HepG2 (cell line): ENCODE measurements at regions not wholly inside any gene's neighbourhood (a gene's known extent, or its start where the extent isn't known, plus 50 kb on each side); places are given as distances from the start of the nearest gene placed in this dataset.
"Not testable (repeated sequence)": the region's sequence is repeated elsewhere in the genome, so short reads cannot be mapped to it uniquely, and the experiment has no call there.

Source experiments
- ARHGAP35 ChIP-seq: sonication (generic); formaldehyde crosslinking; IDR thresholded peaks from 2 replicates; pipeline ENCODE4 v1.9.0; 2022; ENCODE audit warnings: mild to moderate bottlenecking, inconsistent platforms, moderate library complexity, missing genetic modification reagents, borderline replicate concordance
- CTCF ChIP-seq: sonication (generic); formaldehyde crosslinking; IDR thresholded peaks from 2 replicates; pipeline ENCODE4 v1.5.0; 2020; ENCODE audit warnings: mild to moderate bottlenecking, missing genetic modification reagents, moderate library complexity
- FOSL1 ChIP-seq: sonication (generic); formaldehyde crosslinking; IDR thresholded peaks from 2 replicates; pipeline ENCODE4 v1.9.0; 2021; ENCODE audit warnings: missing genetic modification reagents, borderline replicate concordance
- MYC ChIP-seq: sonication (generic); formaldehyde crosslinking; IDR thresholded peaks from 2 replicates; pipeline ENCODE4 v1.9.0; 2021; ENCODE audit warnings: missing genetic modification reagents, borderline replicate concordance
- POLR2A ChIP-seq, 2 experiments: IDR thresholded peaks; 2 replicates each; pipeline ENCODE4 v1.6.1; 2011; ENCODE audit warnings: low read depth in 2 of 2, low read length in 2 of 2, mild to moderate bottlenecking in 1 of 2, moderate library complexity in 1 of 2; ENCODE audit not compliant: insufficient read depth in 1 of 2
- PRDM10 ChIP-seq: sonication (generic); formaldehyde crosslinking; IDR thresholded peaks from 2 replicates; pipeline ENCODE4 v1.4.0; 2020; ENCODE audit warnings: low read depth, missing genetic modification reagents
- PRMT3 ChIP-seq: sonication (generic); formaldehyde crosslinking; IDR thresholded peaks from 2 replicates; pipeline ENCODE4 v1.8.1; 2022; ENCODE audit warnings: low read depth, mild to moderate bottlenecking, moderate library complexity, missing genetic modification reagents, borderline replicate concordance
- RAD21 ChIP-seq: fragments of 450-650 bp; formaldehyde crosslinking; IDR thresholded peaks from 2 replicates; pipeline ENCODE4 v1.5.0; 2020; ENCODE audit warnings: mild to moderate bottlenecking
- RFXAP ChIP-seq: sonication (generic); formaldehyde crosslinking; IDR thresholded peaks from 2 replicates; pipeline ENCODE4 v1.4.0; 2020; ENCODE audit warnings: missing genetic modification reagents, borderline replicate concordance
- YY1 ChIP-seq: IDR thresholded peaks from 2 replicates; pipeline ENCODE4 v1.6.1; 2011; ENCODE audit warnings: low read length, low read depth, moderate library complexity, mild to moderate bottlenecking; ENCODE audit not compliant: insufficient read depth, insufficient replicate concordance
- ZC3H4 ChIP-seq: sonication (generic); formaldehyde crosslinking; IDR thresholded peaks from 2 replicates; pipeline ENCODE4 v1.4.0; 2020; ENCODE audit warnings: missing genetic modification reagents, borderline replicate concordance
- ZFP36 ChIP-seq: fragments of 150-350 bp; IDR thresholded peaks from 2 replicates; pipeline ENCODE4 v1.6.1; 2018; ENCODE audit warnings: borderline replicate concordance, low read length, low read depth; ENCODE audit not compliant: partially characterized antibody
- ZMAT3 ChIP-seq: sonication (generic); formaldehyde crosslinking; conservative IDR thresholded peaks from 2 replicates; pipeline ENCODE4 v1.7.0; 2021; ENCODE audit warnings: missing genetic modification reagents

GRCh38 chr2:111291566-111291965 lies 170.9 kb downstream of the BCL2L11 start:
- not testable (repeated sequence) for TF ChIP-seq CTCF; ZFP36; PRMT3 (CRISPR knock-in tag); RFXAP; ZMAT3 (CRISPR knock-in tag); MYC (CRISPR knock-in tag); FOSL1 (CRISPR knock-in tag); YY1; PRDM10; POLR2A (IDR thresholded peaks at IDR 0.05; ENCODE audit: insufficient read depth in 1 of 2, low read depth in 2 of 2, low read length in 2 of 2); ZC3H4; ARHGAP35 (CRISPR knock-in tag); RAD21
